Iris pigment epithelial cell (primary cell): ENCODE measurements at regions not wholly inside any gene's neighbourhood (a gene's known extent, or its start where the extent isn't known, plus 50 kb on each side); places are given as distances from the start of the nearest gene placed in this dataset.
A peak's percentile ranks its signal among the peaks of the same experiment; 100 is the strongest.

Experiments used
- DNase-seq: peaks from one replicate; pipeline ENCODE4 v3.0.0-alpha.2; 2011; ENCODE audit warnings: low read depth

DNA sequence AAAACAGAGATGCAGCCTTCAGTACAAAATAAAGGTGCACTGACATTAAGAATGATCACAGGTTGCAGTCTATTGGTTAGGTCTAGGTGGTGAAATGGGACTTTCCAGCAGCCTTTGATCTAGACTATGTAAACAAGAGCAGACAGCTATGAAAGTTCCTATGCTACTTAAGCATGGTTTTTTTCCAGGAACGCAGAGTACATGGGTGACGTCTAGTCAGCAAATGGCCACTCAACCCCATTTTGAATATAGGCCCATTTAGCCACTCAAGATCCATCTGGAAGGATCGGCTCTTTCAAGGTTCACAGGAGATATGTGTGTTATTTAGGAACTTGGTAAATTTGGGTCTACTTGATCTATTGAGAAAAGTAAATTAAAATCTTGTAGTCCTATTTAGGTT is 1424.6 kb upstream of the LRRTM3 start:
- DNase-seq = no peak

GRCh38 chr10:65518379-65518778 is 1407.5 kb upstream of the LRRTM3 start:
- DNase-seq = peak; percentile 43

GRCh38 chr10:65528986-65529385 is 1396.8 kb upstream of the LRRTM3 start:
- DNase-seq = no peak

DNA sequence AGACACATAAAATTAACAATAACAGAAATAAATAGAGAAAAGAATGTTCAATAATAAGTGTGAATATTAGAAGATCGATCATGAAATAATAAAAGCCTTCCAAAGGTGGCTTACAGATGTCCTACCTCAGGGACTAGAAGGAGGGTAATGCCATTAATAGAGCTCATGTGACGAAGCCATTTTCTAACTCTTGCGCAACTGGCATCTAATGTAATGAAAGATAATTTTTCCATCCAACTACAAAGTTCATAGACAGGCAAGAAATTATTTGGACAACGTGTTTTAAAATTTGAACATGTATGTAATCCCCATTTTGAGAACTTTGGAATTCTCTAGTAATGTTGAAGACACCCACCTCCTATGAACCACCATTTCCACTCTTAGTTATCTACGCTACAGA is 1394.3 kb upstream of the LRRTM3 start:
- DNase-seq = no peak

GRCh38 chr10:65534771-65535170 is 1391.1 kb upstream of the LRRTM3 start:
- DNase-seq = no peak

- no peak for DNase-seq
Observed at GRCh38 chr10:65544756-65545155, 1381.1 kb upstream of the LRRTM3 start.

DNA sequence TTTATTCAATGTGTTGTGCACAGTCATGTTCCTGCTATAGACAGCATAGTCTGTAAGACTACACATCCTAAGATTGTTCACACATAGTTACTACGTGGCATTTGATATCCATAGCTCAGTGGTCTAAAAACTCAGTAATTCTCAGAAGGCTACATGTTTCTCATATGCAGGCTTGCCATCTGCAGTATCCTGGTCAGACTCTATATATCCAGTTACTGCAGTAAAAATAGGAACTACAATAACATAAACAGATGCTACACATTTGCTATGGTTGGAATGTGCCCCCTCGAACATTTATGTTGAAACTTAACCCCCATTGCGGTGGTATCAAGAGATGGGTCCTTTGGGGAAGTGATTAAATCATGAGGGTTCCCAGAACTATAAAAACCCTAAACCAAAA is 1377.8 kb upstream of the LRRTM3 start:
- peak; percentile 25 for DNase-seq

DNA sequence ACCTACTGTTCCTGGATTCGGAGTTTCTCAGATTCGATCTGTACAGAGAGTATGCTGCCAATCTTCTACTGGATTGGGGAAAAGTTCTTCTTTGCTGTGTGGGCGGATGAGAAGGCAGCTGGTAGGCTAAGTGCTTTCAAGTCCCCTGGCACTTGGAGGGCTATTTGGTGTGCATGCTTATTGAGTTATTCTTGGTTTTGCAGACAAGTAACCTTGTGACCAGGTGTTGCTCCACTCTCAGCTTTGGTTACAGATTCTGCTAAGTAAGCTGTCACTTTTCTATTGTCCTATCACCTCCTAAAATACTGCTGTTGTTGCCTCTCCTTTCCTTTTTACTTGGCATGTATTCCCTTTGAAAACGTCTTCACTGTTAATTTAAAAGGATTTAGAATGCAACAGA is 1375.1 kb upstream of the LRRTM3 start:
- DNase-seq = no peak

DNA sequence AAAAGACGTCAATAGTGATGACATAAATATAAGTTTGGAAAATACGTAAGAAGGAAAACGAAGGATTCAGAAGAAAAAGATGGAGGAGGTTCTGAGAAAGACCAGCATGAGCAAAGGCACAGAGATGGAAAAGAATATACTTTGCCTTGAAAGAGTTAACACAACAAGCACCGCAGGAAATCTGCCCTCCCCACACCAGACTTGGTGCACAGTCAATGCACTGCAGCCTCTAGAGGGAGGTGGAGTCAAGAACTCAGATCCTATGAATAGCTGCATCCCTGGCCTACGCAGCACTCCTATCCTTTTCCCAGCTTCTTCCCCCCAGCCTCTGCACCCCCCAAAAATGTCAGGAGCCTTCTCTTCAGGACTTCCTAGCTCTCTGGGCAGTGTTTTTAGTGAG is 1370.6 kb upstream of the LRRTM3 start:
- no peak for DNase-seq

DNA sequence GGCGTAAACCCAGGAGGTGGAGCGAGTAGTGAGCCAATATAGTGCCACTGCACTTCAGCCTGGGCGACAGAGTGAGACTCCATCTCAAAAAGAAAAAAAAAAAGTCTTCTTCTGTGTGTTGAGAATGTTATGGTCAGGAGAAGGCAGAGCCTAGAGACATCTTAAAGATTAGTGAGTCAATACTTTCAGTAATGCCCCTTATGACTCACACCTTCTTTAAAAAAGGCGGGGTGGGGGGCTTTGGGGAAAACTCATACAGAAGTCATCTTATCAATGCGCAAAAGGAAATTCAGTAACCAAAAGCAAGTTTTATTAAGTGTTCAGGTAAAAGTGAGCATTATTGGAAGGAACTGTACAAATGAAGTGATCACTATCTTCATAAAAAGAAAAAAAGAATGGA is 1369.8 kb upstream of the LRRTM3 start:
- no peak for DNase-seq

- no peak for DNase-seq
Observed at GRCh38 chr10:65559369-65559768, 1366.5 kb upstream of the LRRTM3 start.

GRCh38 chr10:65565246-65565645 is 1360.6 kb upstream of the LRRTM3 start:
- DNase-seq = no peak

GRCh38 chr10:65566906-65567305 is 1358.9 kb upstream of the LRRTM3 start:
- DNase-seq = no peak

DNA sequence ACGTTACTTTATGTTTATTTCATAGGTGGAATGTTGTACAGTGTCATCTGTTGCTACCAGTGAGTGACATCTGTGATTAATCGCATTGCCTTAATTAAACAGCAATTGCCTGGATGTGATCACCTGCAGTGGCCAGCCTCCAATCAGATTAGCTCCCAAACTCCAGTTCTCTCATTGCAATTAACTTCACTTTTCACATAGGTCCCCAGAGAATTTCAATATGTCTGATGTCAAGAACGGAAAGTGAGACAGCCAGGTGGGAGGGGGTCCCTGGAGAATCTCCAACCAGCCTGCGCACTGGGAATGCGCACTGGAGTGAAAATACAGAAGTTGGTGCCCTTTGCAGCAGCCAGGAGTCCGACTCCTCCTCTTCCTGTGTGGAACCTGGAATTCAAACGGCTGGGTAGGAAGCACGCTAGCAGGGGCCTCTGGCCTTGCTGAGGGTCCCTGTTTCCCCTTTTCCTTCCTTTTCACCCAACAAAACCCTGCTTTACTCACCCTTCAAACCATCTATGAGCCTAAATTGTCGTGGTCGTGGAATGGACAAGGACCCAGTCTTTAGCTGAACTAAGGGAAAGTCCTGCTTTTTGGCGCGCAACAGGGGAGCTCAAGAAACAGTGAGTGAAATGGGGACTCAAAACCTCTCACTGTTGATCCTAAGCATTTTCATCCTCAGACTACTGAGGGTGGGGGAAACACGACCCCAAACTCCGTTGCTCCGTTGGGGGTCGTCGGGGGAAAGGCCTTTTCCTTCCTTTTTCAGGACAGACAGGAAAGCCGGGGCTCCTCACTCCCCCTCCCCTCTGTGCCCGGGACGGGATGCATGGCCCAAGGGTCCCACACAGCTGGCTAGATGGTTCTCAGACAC is 1355.5 kb upstream of the LRRTM3 start:
- DNase-seq = peak; percentile 28

DNA sequence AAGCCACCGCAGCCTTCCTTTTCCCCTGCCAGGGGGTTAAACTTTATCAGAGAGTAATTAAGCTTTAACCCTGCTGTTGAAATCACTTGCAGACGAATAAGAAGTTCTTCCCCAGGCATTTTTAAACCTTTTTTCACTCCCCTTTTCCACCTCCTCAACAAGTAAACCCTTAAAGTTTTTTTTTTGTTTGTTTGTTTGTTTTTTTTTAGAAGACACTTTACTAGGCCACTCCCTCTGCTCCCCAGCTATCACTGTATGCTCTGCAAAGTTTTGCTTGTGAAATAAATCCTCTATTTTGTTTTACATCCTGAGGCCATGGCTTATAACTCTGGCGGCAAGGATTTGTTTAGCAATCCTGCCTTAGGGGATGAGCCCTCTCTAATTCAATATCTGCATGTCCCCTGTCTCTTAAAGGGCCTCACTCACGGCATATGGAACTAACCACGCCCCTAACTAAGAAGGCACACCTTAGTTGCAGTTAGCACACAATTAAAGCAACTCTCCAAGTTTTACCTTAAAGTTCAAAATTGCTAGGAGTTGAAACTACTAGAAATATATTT is 1354.7 kb upstream of the LRRTM3 start:
- DNase-seq = no peak

GRCh38 chr10:65581426-65582026 is 1344.3 kb upstream of the LRRTM3 start:
- no peak for DNase-seq

DNA sequence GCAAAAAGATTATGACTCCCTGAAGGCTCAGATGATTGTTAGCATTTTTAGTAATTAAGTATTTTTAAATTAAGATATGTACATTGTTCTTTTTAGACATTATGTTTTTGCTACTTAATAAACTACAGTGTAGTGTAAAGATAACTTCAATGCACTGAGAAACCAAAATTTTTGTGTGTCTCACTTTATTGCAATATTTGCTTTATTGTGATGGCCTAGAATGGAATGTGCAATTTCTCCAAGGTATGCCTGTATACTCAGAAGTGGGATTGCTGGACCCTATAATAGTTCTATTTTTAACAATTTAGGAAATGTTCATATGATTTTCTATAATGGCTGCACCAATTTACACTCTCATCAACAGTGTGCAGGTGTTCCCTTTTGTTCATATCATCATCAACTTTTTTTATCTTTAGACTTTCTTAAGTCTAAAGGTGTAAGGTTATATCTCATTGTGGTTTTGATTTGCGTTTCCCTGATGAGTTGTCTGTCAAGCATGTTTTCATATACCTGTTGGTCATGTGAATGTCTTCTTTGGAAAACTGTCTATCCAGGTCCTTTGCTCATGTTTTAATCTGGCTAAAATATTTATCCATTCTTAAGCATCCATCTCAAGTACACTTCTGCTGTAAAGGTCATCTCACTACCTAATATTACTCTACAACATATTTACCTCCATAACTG is 1323.5 kb upstream of the LRRTM3 start:
- no peak for DNase-seq

DNA sequence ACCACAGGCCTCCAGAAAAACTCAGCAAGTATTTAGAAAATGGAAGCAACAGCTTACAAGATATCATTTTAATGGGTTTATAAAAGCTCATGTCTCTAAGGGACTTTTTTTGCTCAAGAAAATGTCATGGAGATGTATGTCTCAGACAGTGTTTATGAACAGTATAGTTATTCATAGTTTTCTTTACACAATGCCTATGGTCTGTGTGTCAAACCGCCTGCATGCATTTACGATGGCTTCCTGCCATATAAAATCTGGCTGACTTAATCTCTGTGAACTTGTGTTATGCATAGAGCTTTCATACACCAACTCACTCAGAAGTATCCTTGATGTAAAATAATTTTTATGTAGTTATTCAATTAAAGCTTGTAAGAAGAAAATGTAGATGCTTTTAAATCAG is 1314.2 kb upstream of the LRRTM3 start:
- DNase-seq = peak; percentile 45

DNA sequence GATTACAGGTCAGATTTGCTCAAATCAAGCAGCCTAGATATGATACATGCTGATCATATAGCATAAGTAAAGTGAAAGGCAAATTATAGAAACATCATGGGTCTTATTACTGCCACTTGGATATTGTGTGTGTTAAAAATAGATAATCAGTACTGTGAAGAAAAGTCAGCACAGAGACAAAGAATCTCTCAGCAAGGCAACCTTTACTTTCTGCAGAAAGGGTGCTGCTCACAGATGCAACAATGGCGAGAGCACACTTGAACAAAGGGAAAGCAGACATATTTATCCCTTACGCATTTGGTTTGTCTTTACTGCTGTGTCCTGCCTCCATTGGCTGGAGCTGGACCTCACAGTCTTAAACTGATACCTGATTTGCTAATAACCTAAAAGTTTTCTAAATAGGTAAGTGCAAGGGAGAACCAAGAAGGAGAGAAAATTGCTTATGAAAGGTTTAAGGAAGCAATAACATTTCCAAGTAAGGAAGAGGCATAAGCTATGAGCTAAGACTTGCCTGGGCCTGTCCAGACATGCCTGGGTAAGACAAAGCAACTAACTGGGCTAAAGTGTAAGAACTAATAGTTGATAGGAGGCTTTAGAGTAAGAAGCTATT is 1310.8 kb upstream of the LRRTM3 start:
- no peak for DNase-seq

DNA sequence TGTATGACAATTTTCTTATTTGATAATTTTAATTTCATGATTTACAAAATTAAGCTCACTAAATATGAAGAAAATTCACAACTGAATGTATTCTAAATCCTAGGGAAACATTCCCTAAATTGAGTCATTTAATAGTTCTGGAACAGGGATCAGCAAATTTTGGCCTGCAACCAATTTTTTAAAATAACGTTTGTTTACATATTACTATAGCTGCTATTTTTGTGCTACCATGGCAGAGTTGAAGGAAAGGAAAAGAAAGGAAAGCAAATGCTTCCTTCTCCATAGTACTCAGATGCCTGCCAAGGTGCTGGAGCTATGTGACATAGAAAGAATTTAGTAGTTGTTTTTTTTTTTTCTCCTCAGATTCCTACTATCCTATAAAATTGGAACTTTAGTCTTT is 1307.7 kb upstream of the LRRTM3 start:
- no peak for DNase-seq

DNA sequence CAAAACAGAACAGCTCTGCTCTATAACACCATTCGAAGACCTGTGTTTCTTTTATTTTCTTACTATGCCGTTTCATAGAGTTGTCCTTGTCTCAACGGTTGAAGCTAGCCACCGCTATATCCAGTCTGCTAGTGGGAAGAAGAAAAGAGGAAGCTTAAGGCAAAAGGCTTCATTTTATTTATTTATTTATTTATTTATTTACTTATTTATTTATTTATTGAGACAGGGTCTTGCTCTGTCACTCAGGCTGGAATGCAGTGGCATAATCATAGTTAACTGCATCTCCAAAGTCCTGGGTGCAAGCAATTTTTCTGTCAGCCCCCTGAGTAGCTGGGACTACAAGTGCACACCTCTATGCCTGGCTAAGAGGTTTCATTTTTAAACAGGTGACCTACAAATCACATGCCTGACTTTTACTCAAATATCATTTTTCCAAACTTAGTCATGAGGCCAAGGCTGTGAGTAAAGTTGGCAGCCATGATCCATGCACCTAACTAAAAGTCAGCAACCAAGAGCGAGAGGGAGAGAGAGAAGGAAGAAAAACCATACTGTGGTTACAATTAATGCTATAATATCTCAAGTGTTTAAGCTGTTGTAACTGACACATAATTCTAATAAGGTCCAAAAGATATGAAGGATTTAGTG is 1305.3 kb upstream of the LRRTM3 start:
- DNase-seq = no peak

GRCh38 chr10:65622608-65623007 is 1303.2 kb upstream of the LRRTM3 start:
- no peak for DNase-seq
